GM23248 (cell line): ENCODE measurements at regions not wholly inside any gene's neighbourhood (a gene's known extent, or its start where the extent isn't known, plus 50 kb on each side); places are given as distances from the start of the nearest gene placed in this dataset.

Source experiments
- EZH2 ChIP-seq: fragments of 200-600 bp; sonication (generic); IDR thresholded peaks from 2 replicates; pipeline ENCODE4 v1.6.1; 2018; ENCODE audit warnings: antibody characterized with exemption, mild to moderate bottlenecking; ENCODE audit not compliant: insufficient read depth, poor library complexity, severe bottlenecking
- EZH2phosphoT487 ChIP-seq: fragments of 200-600 bp; sonication (generic); IDR thresholded peaks from 2 replicates; pipeline ENCODE4 v1.6.1; 2018; ENCODE audit warnings: antibody characterized with exemption, moderate library complexity, mild to moderate bottlenecking, low read depth; ENCODE audit not compliant: insufficient read depth

DNA sequence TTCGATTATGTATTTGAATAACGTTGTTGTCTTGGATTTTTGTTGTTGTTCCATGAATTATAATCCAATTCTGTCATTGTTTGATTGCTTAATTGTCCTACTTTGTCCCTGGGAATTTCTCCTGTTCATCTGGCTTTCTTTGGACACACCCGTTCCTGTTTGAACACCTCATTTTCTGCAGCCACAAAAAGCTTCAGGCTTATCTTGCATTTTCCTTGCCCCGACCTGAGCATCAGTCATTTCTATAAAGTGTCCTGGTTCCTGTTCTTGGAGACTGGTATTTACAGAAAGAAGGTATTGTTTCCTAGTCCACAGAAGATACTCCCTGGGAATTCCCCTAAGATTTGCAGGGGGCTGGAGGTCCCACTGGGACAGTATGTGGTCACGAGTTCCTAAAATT is 731.8 kb upstream of the ARGLU1 start:
- TF ChIP-seq EZH2phosphoT487 (no peak), EZH2 (no peak)
